ENCODE measurements at regions not wholly inside any gene's neighbourhood (a gene's known extent, or its start where the extent isn't known, plus 50 kb on each side); places are given as distances from the start of the nearest gene placed in this dataset.

DNA sequence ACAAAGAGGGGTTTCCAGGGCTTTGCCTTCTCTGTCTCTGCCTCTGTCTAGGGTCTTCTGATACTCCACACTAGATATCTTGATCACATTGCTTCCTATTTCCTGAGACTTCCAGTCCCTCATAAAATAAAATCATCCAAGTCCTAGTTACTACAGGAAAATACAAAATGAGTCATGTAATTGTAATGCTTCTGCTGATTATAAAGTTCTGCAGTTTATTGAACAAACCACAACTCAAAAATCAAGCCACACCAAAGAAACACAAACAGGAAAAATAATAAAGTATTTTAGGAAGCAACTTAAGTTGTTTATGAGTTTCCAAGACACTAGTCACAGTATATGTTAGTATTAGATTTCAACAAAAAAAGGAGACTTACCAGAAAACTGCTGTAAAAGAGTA lies 695.1 kb upstream of the GALNTL6 start:
- TF ChIP-seq TAF1 (IDR thresholded peaks at IDR 0.05; ENCODE audit: low read depth, low read length): no peak
- TF ChIP-seq POLR2A (IDR thresholded peaks at IDR 0.05; ENCODE audit: low read depth, low read length): no peak
- no peak for TF ChIP-seq POLR2AphosphoS5 (IDR thresholded peaks at IDR 0.05; ENCODE audit: low read depth, low read length)
- no peak for TF ChIP-seq SPI1 (IDR thresholded peaks at IDR 0.05; ENCODE audit: low read depth, low read length)
- no peak for TF ChIP-seq PAX5 (IDR thresholded peaks at IDR 0.05; ENCODE audit: insufficient read depth, low read length, severe bottlenecking)
- TF ChIP-seq POU2F2 (IDR thresholded peaks at IDR 0.05; ENCODE audit: low read depth, low read length): no peak

Measured in GM12891 (cell line).